Fibroblast of skin of right biceps (primary cell): ENCODE measurements at regions not wholly inside any gene's neighbourhood (a gene's known extent, or its start where the extent isn't known, plus 50 kb on each side); places are given as distances from the start of the nearest gene placed in this dataset.

ENCODE experiments used
- DNase-seq: peaks from one replicate; pipeline ENCODE4 v3.0.0-alpha.2; 2013

GRCh38 chr3:102529452-102529851, 94.6 kb downstream of the ZPLD1 start:
- peak; percentile 1 for DNase-seq

GRCh38 chr3:102530415-102531181, 95.8 kb downstream of the ZPLD1 start:
- DNase-seq: peak; percentile 54

GRCh38 chr3:102531686-102532085, 96.9 kb downstream of the ZPLD1 start:
- DNase-seq: peak; percentile 8

GRCh38 chr3:102532901-102533300, 98.1 kb downstream of the ZPLD1 start:
- DNase-seq: peak; percentile 61

GRCh38 chr3:102533784-102534183, 99.0 kb downstream of the ZPLD1 start:
- DNase-seq: no peak

GRCh38 chr3:102536456-102536855, 101.6 kb downstream of the ZPLD1 start:
- DNase-seq: peak; percentile 26

- no peak for DNase-seq
These were observed 102.3 kb downstream of the ZPLD1 start for GRCh38 chr3:102537123-102537522.

- DNase-seq: no peak
These were observed 109.9 kb downstream of the ZPLD1 start for GRCh38 chr3:102544741-102545140.

GRCh38 chr3:102545276-102545675, 110.5 kb downstream of the ZPLD1 start:
- no peak for DNase-seq

- DNase-seq: no peak
These were observed 119.1 kb downstream of the ZPLD1 start for GRCh38 chr3:102553876-102554275.

- DNase-seq: no peak
These were observed 135.7 kb downstream of the ZPLD1 start for GRCh38 chr3:102570511-102570910.

- no peak for DNase-seq
These were observed 136.2 kb downstream of the ZPLD1 start for GRCh38 chr3:102571006-102571405.

- no peak for DNase-seq
These were observed 137.0 kb downstream of the ZPLD1 start for GRCh38 chr3:102571720-102572384.

- DNase-seq: no peak
These were observed 138.7 kb downstream of the ZPLD1 start for GRCh38 chr3:102573483-102574028.

GRCh38 chr3:102574355-102574754, 139.5 kb downstream of the ZPLD1 start:
- no peak for DNase-seq

GRCh38 chr3:102576651-102577050, 141.8 kb downstream of the ZPLD1 start:
- no peak for DNase-seq

- no peak for DNase-seq
These were observed 142.4 kb downstream of the ZPLD1 start for GRCh38 chr3:102577082-102577789.

GRCh38 chr3:102580760-102581159, 145.9 kb downstream of the ZPLD1 start:
- no peak for DNase-seq

- DNase-seq: no peak
These were observed 151.7 kb downstream of the ZPLD1 start for GRCh38 chr3:102586485-102586884.

- DNase-seq: no peak
These were observed 159.2 kb downstream of the ZPLD1 start for GRCh38 chr3:102593812-102594602.

- no peak for DNase-seq
These were observed 160.2 kb downstream of the ZPLD1 start for GRCh38 chr3:102595057-102595456.

- no peak for DNase-seq
These were observed 165.2 kb downstream of the ZPLD1 start for GRCh38 chr3:102599819-102600576.
